ENCODE measurements at regions not wholly inside any gene's neighbourhood (a gene's known extent, or its start where the extent isn't known, plus 50 kb on each side); places are given as distances from the start of the nearest gene placed in this dataset.

DNA sequence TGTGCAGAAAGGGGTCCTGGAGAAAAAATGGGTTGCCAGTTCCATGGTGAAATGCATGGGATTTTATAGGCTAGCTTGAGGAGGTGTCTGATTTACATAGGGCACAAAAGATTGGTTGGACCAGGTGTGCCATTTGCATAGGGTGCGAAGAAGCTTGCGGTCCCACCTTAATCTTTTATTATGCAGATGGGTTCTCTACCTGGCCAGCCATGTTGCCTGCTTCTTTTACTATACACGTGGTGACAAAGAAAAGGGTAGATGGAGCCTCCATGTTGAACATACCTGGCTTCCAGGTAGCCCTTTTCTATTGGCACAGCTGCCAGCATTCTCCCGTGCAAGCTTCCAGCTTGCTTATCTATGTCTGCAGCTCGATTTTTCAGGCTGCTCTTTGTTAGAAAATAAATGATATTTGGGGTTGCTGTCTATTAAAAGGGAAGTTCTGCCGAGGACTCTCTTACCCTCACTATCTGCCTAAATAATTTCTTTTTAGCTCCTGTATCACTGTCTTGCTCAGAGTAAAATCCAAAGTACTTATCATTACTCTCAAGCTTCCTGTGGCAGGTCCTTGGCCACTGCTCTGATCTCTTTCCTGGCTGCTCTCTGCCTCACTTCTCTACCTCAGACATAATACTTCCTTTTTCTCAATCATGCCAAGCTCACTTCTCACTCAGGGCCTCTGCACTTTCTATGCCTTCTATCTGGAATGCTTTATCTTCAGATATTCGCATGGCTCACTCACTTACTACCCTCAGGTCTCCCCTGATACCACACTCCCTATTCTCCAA lies 216.0 kb upstream of the DAAM1 start:
- ChIA-PET POLR2A (no interaction called here), CTCF (ENCODE audit: low intra/inter-chr PET ratio, low total read pairs) (no interaction called here)
- ATAC-seq, result no peak
- intact Hi-C loops (cut with micrococcal nuclease; ENCODE audit: unreplicated experiment), result no loop called here
- BruUV-seq (replicated peaks), result no TSS peak
- Histone ChIP-seq H3K4me3 (replicated peaks in 1 of 3; ENCODE audit: insufficient read depth in 1 of 3, low read depth in 2 of 3, low read length in 3 of 3) (no peak overlapping the region), H3K27ac (ENCODE audit: extremely low read length, insufficient read depth, low read length) (no peak overlapping the region), H3K4me2 (ENCODE audit: low read depth, low read length) (no peak overlapping the region), H3K27me3 (ENCODE audit: control insufficient read depth in 1 of 2, insufficient read depth in 2 of 2, low read length in 2 of 2) (no peaks in the 10 kb centered on the region; a peak in 1 of 5 replicates), H3K36me3 (replicated peaks in 1 of 2; ENCODE audit: control insufficient read depth in 1 of 2, insufficient read depth in 2 of 2, low read length in 2 of 2) (no peaks in the 10 kb centered on the region), H3K9me3 (ENCODE audit: low read length) (no peaks in the 10 kb centered on the region), H3K79me2 (ENCODE audit: insufficient read depth, low read length) (no peaks in the 10 kb centered on the region), H3K4me1 (ENCODE audit: insufficient read depth, low read length) (no peaks in the 10 kb centered on the region), H3K9ac (ENCODE audit: insufficient read depth, low read depth, low read length) (no peak overlapping the region), H2AFZ (ENCODE audit: low read length) (no peak overlapping the region), H4K20me1 (ENCODE audit: insufficient read depth, low read length) (no peaks in the 10 kb centered on the region)
- no peak for DNase-seq (ENCODE audit: low spot score)
- no peak for FAIRE-seq
- in situ Hi-C loops (cut with HindIII; ENCODE audit: extremely low pct_ligation_motif_present, low pct_unique_long_range_greater_than_20kb), result no loop called here
- TF ChIP-seq KDM3A (CRISPR knock-in tag; IDR thresholded peaks at IDR 0.05; ENCODE audit: low read depth) (no peak), ZNF282 (IDR thresholded peaks at IDR 0.05; ENCODE audit: partially characterized antibody) (no peak), ZNF224 (CRISPR knock-in tag; IDR thresholded peaks at IDR 0.05) (no peak), SMAD9 (CRISPR knock-in tag; IDR thresholded peaks at IDR 0.05) (no peak), MAFG (CRISPR knock-in tag; IDR thresholded peaks at IDR 0.05) (no peak), ZNF598 (CRISPR knock-in tag; IDR thresholded peaks at IDR 0.05; ENCODE audit: borderline replicate concordance) (no peak), MXD4 (CRISPR knock-in tag; IDR thresholded peaks at IDR 0.05) (no peak), HDAC1 (CRISPR knock-in tag; IDR thresholded peaks at IDR 0.05) (no peak)
- TF ChIP-seq, protein P1, sequence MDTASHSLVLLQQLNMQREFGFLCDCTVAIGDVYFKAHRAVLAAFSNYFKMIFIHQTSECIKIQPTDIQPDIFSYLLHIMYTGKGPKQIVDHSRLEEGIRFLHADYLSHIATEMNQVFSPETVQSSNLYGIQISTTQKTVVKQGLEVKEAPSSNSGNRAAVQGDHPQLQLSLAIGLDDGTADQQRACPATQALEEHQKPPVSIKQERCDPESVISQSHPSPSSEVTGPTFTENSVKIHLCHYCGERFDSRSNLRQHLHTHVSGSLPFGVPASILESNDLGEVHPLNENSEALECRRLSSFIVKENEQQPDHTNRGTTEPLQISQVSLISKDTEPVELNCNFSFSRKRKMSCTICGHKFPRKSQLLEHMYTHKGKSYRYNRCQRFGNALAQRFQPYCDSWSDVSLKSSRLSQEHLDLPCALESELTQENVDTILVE (CRISPR knock-in tag; IDR thresholded peaks at IDR 0.05), result no peak
- TF ChIP-seq, protein P2, sequence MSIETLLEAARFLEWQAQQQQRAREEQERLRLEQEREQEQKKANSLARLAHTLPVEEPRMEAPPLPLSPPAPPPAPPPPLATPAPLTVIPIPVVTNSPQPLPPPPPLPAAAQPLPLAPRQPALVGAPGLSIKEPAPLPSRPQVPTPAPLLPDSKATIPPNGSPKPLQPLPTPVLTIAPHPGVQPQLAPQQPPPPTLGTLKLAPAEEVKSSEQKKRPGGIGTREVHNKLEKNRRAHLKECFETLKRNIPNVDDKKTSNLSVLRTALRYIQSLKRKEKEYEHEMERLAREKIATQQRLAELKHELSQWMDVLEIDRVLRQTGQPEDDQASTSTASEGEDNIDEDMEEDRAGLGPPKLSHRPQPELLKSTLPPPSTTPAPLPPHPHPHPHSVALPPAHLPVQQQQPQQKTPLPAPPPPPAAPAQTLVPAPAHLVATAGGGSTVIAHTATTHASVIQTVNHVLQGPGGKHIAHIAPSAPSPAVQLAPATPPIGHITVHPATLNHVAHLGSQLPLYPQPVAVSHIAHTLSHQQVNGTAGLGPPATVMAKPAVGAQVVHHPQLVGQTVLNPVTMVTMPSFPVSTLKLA (IDR thresholded peaks at IDR 0.05), result no peak
- TF ChIP-seq, protein P3, sequence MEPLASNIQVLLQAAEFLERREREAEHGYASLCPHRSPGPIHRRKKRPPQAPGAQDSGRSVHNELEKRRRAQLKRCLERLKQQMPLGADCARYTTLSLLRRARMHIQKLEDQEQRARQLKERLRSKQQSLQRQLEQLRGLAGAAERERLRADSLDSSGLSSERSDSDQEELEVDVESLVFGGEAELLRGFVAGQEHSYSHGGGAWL (CRISPR knock-in tag; IDR thresholded peaks at IDR 0.05), result no peak
- WGBS (ENCODE audit: low lambda C conversion rate), result 26% methylated on average over 7 of the region's 7 CpGs

Data from HepG2 (cell line).